Neural cell (in vitro differentiated cells): ENCODE measurements at regions not wholly inside any gene's neighbourhood (a gene's known extent, or its start where the extent isn't known, plus 50 kb on each side); places are given as distances from the start of the nearest gene placed in this dataset.

Experiments used
- H2AFZ ChIP-seq: fragments of 200-600, 300-800 bp; sonication (generic), shearing (Covaris generic); 2 replicates; pipeline ENCODE4 v1.6.0; 2014; ENCODE audit warnings: low read depth, mild to moderate bottlenecking, antibody characterized with exemption, low read length, moderate library complexity
- H3F3A ChIP-seq: fragments of 200-600 bp; shearing (Covaris generic); 2 replicates; pipeline ENCODE4 v1.6.1; 2016; ENCODE audit warnings: mild to moderate bottlenecking, moderate library complexity, mixed read lengths, antibody characterized with exemption, low read length; ENCODE audit not compliant: insufficient read depth, poor library complexity, severe bottlenecking
- H3K27ac ChIP-seq: fragments of 200-600, 300-800 bp; sonication (generic), shearing (Covaris generic); 2 replicates; pipeline ENCODE4 v1.5.1; 2014; ENCODE audit warnings: mild to moderate bottlenecking, low read length, moderate library complexity
- H3K27me3 ChIP-seq: fragments of 300-800, 200-600 bp; sonication (generic), shearing (Covaris generic); 2 replicates; pipeline ENCODE4 v1.6.0; 2014; ENCODE audit warnings: mild to moderate bottlenecking, low read depth, low read length, moderate library complexity; ENCODE audit not compliant: insufficient read depth
- H3K36me3 ChIP-seq: fragments of 300-800, 200-600 bp; sonication (generic), shearing (Covaris generic); 2 replicates; pipeline ENCODE4 v1.5.1; 2014; ENCODE audit warnings: mild to moderate bottlenecking, antibody characterized with exemption, low read length, moderate library complexity; ENCODE audit not compliant: insufficient read depth
- H3K4me2 ChIP-seq: fragments of 300-800, 200-600 bp; sonication (generic), shearing (Covaris generic); 2 replicates; pipeline ENCODE4 v1.6.0; 2014; ENCODE audit warnings: mild to moderate bottlenecking, low read length
- H3K4me3 ChIP-seq: fragments of 300-800, 200-600 bp; sonication (generic), shearing (Covaris generic); 2 replicates; pipeline ENCODE4 v1.5.1; 2014; ENCODE audit warnings: mild to moderate bottlenecking, low read length, moderate library complexity
- H3K79me2 ChIP-seq: fragments of 200-600 bp; shearing (Covaris generic); replicated peaks from 2 replicates; pipeline ENCODE4 v1.6.0; 2014; ENCODE audit warnings: mild to moderate bottlenecking, low read length, moderate library complexity; ENCODE audit not compliant: insufficient read depth
- H3K9ac ChIP-seq: fragments of 300-800, 200-600 bp; sonication (generic), shearing (Covaris generic); 2 replicates; pipeline ENCODE4 v1.6.1; 2016; ENCODE audit warnings: mild to moderate bottlenecking, low read length, mixed read lengths
- H3K9me2 ChIP-seq: fragments of 200-600 bp; shearing (Covaris generic); 2 replicates; pipeline ENCODE4 v1.6.1; 2016; ENCODE audit warnings: mild to moderate bottlenecking, low read length, mixed read lengths; ENCODE audit not compliant: insufficient read depth
- H3K9me3 ChIP-seq: fragments of 200-600, 300-800 bp; sonication (generic), shearing (Covaris generic); 2 replicates; pipeline ENCODE4 v1.6.1; 2016; ENCODE audit warnings: mild to moderate bottlenecking, mixed run types, low read length, moderate library complexity, mixed read lengths
- H4K20me1 ChIP-seq: fragments of 200-600 bp; shearing (Covaris generic); 2 replicates; pipeline ENCODE4 v1.6.1; 2016; ENCODE audit warnings: mild to moderate bottlenecking, mixed run types; ENCODE audit not compliant: insufficient read depth
- EP300 ChIP-seq: fragments of 450-650 bp; conservative IDR thresholded peaks from 2 replicates; pipeline ENCODE4 v1.6.1; 2014; ENCODE audit warnings: antibody characterized with exemption, mild to moderate bottlenecking, moderate library complexity; ENCODE audit not compliant: poor library complexity, severe bottlenecking
- EZH2 ChIP-seq: fragments of 200-600, 300-800 bp; shearing (Covaris generic), sonication (generic); IDR thresholded peaks from 2 replicates; pipeline ENCODE4 v1.6.1; 2014; ENCODE audit warnings: antibody characterized with exemption, low read length, borderline replicate concordance, mild to moderate bottlenecking; ENCODE audit not compliant: insufficient read depth, poor library complexity, severe bottlenecking
- MXI1 ChIP-seq: fragments of 450-650 bp; conservative IDR thresholded peaks from 2 replicates; pipeline ENCODE4 v1.6.1; 2014; ENCODE audit warnings: antibody characterized with exemption, mild to moderate bottlenecking; ENCODE audit not compliant: poor library complexity, severe bottlenecking
- POLR2AphosphoS5 ChIP-seq: IDR thresholded peaks from 2 replicates; pipeline ENCODE4 v1.6.1; 2012
- RAD21 ChIP-seq: fragments of 450-650 bp; conservative IDR thresholded peaks from 2 replicates; pipeline ENCODE4 v1.6.1; 2014; ENCODE audit warnings: antibody characterized with exemption, mild to moderate bottlenecking, moderate library complexity
- SMC3 ChIP-seq: fragments of 450-650 bp; conservative IDR thresholded peaks from 2 replicates; pipeline ENCODE4 v1.6.1; 2014; ENCODE audit warnings: antibody characterized with exemption, mild to moderate bottlenecking, moderate library complexity; ENCODE audit not compliant: poor library complexity
- TAF1 ChIP-seq: IDR thresholded peaks from 2 replicates; pipeline ENCODE4 v1.6.1; 2012; ENCODE audit warnings: low read depth
- TF ChIP-seq, protein P1 (sequence below): IDR thresholded peaks from 2 replicates; pipeline ENCODE4 v1.6.1; 2012; ENCODE audit warnings: borderline replicate concordance
- TF ChIP-seq, protein P2 (sequence below): fragments of 450-650 bp; IDR thresholded peaks from 2 replicates; pipeline ENCODE4 v1.5.1; 2014; ENCODE audit warnings: antibody characterized with exemption, mild to moderate bottlenecking, moderate library complexity; ENCODE audit not compliant: poor library complexity, severe bottlenecking

DNA sequence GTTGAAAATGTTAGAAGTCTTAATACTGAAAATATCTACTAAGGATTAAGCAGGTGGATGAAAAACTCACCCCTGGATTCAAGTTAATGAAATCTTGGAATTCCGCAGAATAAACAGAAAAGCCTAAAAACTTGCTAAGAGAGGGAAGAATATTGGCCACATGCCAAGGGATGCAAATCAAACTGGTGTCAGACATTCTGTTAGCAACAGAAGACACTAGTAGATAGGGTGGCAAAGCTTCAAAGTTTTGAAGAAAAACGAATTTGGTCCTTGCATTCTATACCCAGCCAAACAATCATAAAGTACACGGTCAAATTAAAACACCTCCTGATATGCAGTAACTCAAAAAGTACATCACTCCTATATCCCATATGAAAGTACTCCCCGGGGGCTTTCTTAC, 77.1 kb upstream of the ADTRP start:
- Histone ChIP-seq H3K4me2 (no peak overlapping the region), H3K9me3 (peaks cover 6% of the 10 kb centered on the region), H3K9ac (no peak overlapping the region), H3K27me3 (no peaks in the 10 kb centered on the region), H3K9me2 (no peaks in the 10 kb centered on the region), H2AFZ (no peak overlapping the region), H3K27ac (no peak overlapping the region), H3K36me3 (no peaks in the 10 kb centered on the region), H3K4me3 (no peak overlapping the region), H4K20me1 (no peaks in the 10 kb centered on the region), H3K79me2 (no peaks in the 10 kb centered on the region), H3F3A (no peaks in the 10 kb centered on the region)
- TF ChIP-seq SMC3 (no peak), EP300 (no peak), POLR2AphosphoS5 (no peak), RAD21 (no peak), TAF1 (no peak), EZH2 (no peak), MXI1 (no peak)
- TF ChIP-seq, protein P1, sequence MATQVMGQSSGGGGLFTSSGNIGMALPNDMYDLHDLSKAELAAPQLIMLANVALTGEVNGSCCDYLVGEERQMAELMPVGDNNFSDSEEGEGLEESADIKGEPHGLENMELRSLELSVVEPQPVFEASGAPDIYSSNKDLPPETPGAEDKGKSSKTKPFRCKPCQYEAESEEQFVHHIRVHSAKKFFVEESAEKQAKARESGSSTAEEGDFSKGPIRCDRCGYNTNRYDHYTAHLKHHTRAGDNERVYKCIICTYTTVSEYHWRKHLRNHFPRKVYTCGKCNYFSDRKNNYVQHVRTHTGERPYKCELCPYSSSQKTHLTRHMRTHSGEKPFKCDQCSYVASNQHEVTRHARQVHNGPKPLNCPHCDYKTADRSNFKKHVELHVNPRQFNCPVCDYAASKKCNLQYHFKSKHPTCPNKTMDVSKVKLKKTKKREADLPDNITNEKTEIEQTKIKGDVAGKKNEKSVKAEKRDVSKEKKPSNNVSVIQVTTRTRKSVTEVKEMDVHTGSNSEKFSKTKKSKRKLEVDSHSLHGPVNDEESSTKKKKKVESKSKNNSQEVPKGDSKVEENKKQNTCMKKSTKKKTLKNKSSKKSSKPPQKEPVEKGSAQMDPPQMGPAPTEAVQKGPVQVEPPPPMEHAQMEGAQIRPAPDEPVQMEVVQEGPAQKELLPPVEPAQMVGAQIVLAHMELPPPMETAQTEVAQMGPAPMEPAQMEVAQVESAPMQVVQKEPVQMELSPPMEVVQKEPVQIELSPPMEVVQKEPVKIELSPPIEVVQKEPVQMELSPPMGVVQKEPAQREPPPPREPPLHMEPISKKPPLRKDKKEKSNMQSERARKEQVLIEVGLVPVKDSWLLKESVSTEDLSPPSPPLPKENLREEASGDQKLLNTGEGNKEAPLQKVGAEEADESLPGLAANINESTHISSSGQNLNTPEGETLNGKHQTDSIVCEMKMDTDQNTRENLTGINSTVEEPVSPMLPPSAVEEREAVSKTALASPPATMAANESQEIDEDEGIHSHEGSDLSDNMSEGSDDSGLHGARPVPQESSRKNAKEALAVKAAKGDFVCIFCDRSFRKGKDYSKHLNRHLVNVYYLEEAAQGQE: no peak
- TF ChIP-seq, protein P2, sequence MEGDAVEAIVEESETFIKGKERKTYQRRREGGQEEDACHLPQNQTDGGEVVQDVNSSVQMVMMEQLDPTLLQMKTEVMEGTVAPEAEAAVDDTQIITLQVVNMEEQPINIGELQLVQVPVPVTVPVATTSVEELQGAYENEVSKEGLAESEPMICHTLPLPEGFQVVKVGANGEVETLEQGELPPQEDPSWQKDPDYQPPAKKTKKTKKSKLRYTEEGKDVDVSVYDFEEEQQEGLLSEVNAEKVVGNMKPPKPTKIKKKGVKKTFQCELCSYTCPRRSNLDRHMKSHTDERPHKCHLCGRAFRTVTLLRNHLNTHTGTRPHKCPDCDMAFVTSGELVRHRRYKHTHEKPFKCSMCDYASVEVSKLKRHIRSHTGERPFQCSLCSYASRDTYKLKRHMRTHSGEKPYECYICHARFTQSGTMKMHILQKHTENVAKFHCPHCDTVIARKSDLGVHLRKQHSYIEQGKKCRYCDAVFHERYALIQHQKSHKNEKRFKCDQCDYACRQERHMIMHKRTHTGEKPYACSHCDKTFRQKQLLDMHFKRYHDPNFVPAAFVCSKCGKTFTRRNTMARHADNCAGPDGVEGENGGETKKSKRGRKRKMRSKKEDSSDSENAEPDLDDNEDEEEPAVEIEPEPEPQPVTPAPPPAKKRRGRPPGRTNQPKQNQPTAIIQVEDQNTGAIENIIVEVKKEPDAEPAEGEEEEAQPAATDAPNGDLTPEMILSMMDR: no peak

DNA sequence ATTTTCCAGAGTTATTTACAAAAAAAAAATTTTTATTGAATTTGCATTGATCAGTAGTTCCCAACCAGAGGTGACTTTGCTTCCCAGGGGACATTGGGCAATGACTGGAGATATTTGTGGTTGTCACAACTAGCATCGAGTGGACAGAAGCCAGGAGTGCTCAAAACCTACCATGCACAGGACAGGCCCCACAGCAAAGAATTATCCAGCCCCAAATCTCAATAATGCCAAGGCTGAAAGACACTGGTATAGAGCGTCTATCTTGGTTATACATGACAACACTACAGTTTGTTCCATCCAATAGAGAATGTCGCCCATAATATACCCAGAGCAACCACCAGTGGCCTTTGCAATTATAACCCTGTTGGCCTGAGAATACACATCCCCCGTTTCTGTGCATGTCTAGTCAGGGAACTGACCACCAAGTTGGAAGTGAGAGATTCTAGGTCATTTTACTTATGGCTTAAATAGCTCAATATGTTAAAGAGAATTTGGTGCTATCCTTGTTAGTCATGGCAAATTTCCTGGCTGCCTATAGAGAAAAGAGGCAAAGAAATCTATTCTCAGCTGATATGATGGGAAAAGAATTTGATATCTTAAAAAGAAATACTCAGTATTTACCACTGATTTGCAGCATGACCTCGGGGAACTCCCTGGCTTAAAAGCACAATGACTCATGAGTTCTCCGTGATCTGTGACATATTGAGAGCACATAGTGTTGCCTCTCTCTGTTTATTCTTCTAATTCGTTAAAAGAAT, 76.0 kb upstream of the ADTRP start:
- H3K27me3 ChIP-seq: no peaks in the 10 kb centered on the region
- H3K27ac ChIP-seq: no peak overlapping the region
- no peak overlapping the region for H2AFZ ChIP-seq
- no peaks in the 10 kb centered on the region for H3F3A ChIP-seq
- H3K79me2 ChIP-seq: no peaks in the 10 kb centered on the region
- H3K9me3 ChIP-seq: peaks cover 6% of the 10 kb centered on the region
- H3K4me3 ChIP-seq: no peak overlapping the region
- TF ChIP-seq, protein P1: no peak
- TF ChIP-seq, protein P2: no peak
- TF ChIP-seq RAD21 (no peak), EZH2 (no peak), MXI1 (no peak), SMC3 (no peak), POLR2AphosphoS5 (no peak), TAF1 (no peak), EP300 (no peak)
- no peak overlapping the region for H3K9ac ChIP-seq
- H3K9me2 ChIP-seq: no peaks in the 10 kb centered on the region
- H4K20me1 ChIP-seq: no peaks in the 10 kb centered on the region
- no peaks in the 10 kb centered on the region for H3K36me3 ChIP-seq
- H3K4me2 ChIP-seq: no peak overlapping the region
